ENCODE measurements at regions not wholly inside any gene's neighbourhood (a gene's known extent, or its start where the extent isn't known, plus 50 kb on each side); places are given as distances from the start of the nearest gene placed in this dataset.
A peak's percentile ranks its signal among the peaks of the same experiment; 100 is the strongest.

- no peak for DNase-seq
These were observed 75.0 kb upstream of the HECTD2 start for GRCh38 chr10:91335147-91335546.

- no peak for DNase-seq
These were observed 70.4 kb upstream of the HECTD2 start for GRCh38 chr10:91339729-91340128.

- peak; percentile 61 for DNase-seq
These were observed 69.4 kb upstream of the HECTD2 start for GRCh38 chr10:91340613-91341362.

GRCh38 chr10:91341686-91342085 lies 68.5 kb upstream of the HECTD2 start:
- no peak for DNase-seq

GRCh38 chr10:91343010-91343409 lies 67.1 kb upstream of the HECTD2 start:
- DNase-seq = no peak

- no peak for DNase-seq
These were observed 65.9 kb upstream of the HECTD2 start for GRCh38 chr10:91344117-91344856.

GRCh38 chr10:91345716-91346115 lies 64.4 kb upstream of the HECTD2 start:
- DNase-seq = no peak

- DNase-seq = no peak
These were observed 62.6 kb upstream of the HECTD2 start for GRCh38 chr10:91347529-91347928.

GRCh38 chr10:91349381-91349780 lies 60.8 kb upstream of the HECTD2 start:
- DNase-seq = no peak

- no peak for DNase-seq
These were observed 59.5 kb upstream of the HECTD2 start for GRCh38 chr10:91350651-91351081.

GRCh38 chr10:91352760-91353159 lies 57.4 kb upstream of the HECTD2 start:
- DNase-seq = no peak

- DNase-seq = no peak
These were observed 55.7 kb upstream of the HECTD2 start for GRCh38 chr10:91354166-91355075.

- no peak for DNase-seq
These were observed 54.1 kb upstream of the HECTD2 start for GRCh38 chr10:91355998-91356397.

GRCh38 chr10:91357497-91357896 lies 52.6 kb upstream of the HECTD2 start:
- no peak for DNase-seq

All from left hindlimb (tissue), 1 donor.